CD14-positive monocyte (primary cell): ENCODE measurements at regions not wholly inside any gene's neighbourhood (a gene's known extent, or its start where the extent isn't known, plus 50 kb on each side); places are given as distances from the start of the nearest gene placed in this dataset.
"Not testable (repeated sequence)": the region's sequence is repeated elsewhere in the genome, so short reads cannot be mapped to it uniquely, and the experiment has no call there.

ENCODE experiments used
- DNase-seq, 3 donors: peaks; one replicate each; pipeline ENCODE4 v3.0.0-alpha.2; 2011 to 2022
- H2AFZ ChIP-seq: 2 replicates; pipeline ENCODE4 v1.6.0; 2012; ENCODE audit warnings: mild to moderate bottlenecking, low read depth, low read length, inconsistent platforms; ENCODE audit not compliant: insufficient read depth, poor library complexity, severe bottlenecking
- H3K27ac ChIP-seq, 2 donors: 1 replicate in 1 of 2; 2 replicates in 1 of 2; pipeline ENCODE4 v1.5.1; 2012 to 2013; ENCODE audit warnings: low read length in 2 of 2, control low read depth in 1 of 2, inconsistent platforms in 1 of 2, low read depth in 1 of 2, mild to moderate bottlenecking in 1 of 2
- H3K27me3 ChIP-seq, 2 donors: one replicate each; pipeline versions ENCODE4 v1.6.0 to v1.6.1; 2011 to 2013; ENCODE audit warnings: low read length in 2 of 2; ENCODE audit not compliant: control insufficient read depth in 2 of 2, insufficient read depth in 2 of 2
- H3K36me3 ChIP-seq, 2 donors: replicated peaks in 1 of 2; 1 replicate in 1 of 2; 2 replicates in 1 of 2; pipeline versions ENCODE4 v1.5.1 to v1.6.1; 2012 to 2013; ENCODE audit warnings: low read length in 2 of 2, control low read depth in 1 of 2, inconsistent platforms in 1 of 2, mild to moderate bottlenecking in 1 of 2; ENCODE audit not compliant: insufficient read depth in 2 of 2, control insufficient read depth in 1 of 2
- H3K4me1 ChIP-seq, 2 donors: 1 replicate in 1 of 2; 2 replicates in 1 of 2; pipeline versions ENCODE4 v1.5.1 to v1.6.1; 2012 to 2013; ENCODE audit warnings: low read length in 2 of 2, control low read depth in 1 of 2, inconsistent platforms in 1 of 2, mild to moderate bottlenecking in 1 of 2, moderate library complexity in 1 of 2; ENCODE audit not compliant: insufficient read depth in 2 of 2, control insufficient read depth in 1 of 2
- H3K4me2 ChIP-seq: replicated peaks from 2 replicates; pipeline ENCODE3; 2012; ENCODE audit warnings: low read length, moderate library complexity, mild to moderate bottlenecking; ENCODE audit not compliant: poor library complexity, severe bottlenecking; ENCODE audit errors: extremely low read depth
- H3K4me3 ChIP-seq, 3 experiments: fragments of 200-600 bp in 1 of 3; sonication (generic) in 1 of 3; replicated peaks in 1 of 3; 1 replicate in 2 of 3; 2 replicates in 1 of 3; pipeline ENCODE4 v1.5.1; 2011 to 2013; ENCODE audit warnings: low read length in 3 of 3, mild to moderate bottlenecking in 3 of 3, control low read depth in 2 of 3, low read depth in 2 of 3, inconsistent platforms in 1 of 3, moderate library complexity in 1 of 3
- H3K79me2 ChIP-seq: 2 replicates; pipeline ENCODE4 v1.6.0; 2012; ENCODE audit warnings: mild to moderate bottlenecking, control low read depth, inconsistent platforms, low read length, moderate library complexity; ENCODE audit not compliant: insufficient read depth
- H3K9ac ChIP-seq: 2 replicates; pipeline ENCODE4 v1.6.0; 2017; ENCODE audit warnings: low read length, mild to moderate bottlenecking; ENCODE audit not compliant: insufficient read depth, poor library complexity, severe bottlenecking
- H3K9me3 ChIP-seq, 2 donors: replicated peaks in 1 of 2; 1 replicate in 1 of 2; 2 replicates in 1 of 2; pipeline versions ENCODE4 v1.5.1 to v1.6.1; 2012 to 2013; ENCODE audit warnings: low read length in 2 of 2, control low read depth in 1 of 2; ENCODE audit not compliant: control insufficient read depth in 1 of 2, insufficient read depth in 1 of 2
- H4K20me1 ChIP-seq: 2 replicates; pipeline ENCODE4 v1.6.0; 2012; ENCODE audit warnings: mild to moderate bottlenecking, low read length, control low read depth, moderate library complexity; ENCODE audit not compliant: insufficient read depth
- H3K27ac Mint-ChIP-seq, 7 donors: one replicate each; pipeline ENCODE4 v1.8.0; 2020; ENCODE audit warnings: mild to moderate bottlenecking in 7 of 7, mixed read lengths in 7 of 7, moderate library complexity in 6 of 7, inconsistent platforms in 2 of 7
- H3K27me3 Mint-ChIP-seq, 3 donors: one replicate each; pipeline ENCODE4 v1.8.0; 2021 to 2022; ENCODE audit warnings: low read depth in 3 of 3, mild to moderate bottlenecking in 3 of 3, mixed read lengths in 3 of 3, moderate library complexity in 3 of 3, inconsistent platforms in 1 of 3
- H3K36me3 Mint-ChIP-seq, 2 donors: one replicate each; pipeline ENCODE4 v1.8.0; 2020; ENCODE audit warnings: mixed read lengths in 2 of 2, inconsistent platforms in 1 of 2, mild to moderate bottlenecking in 1 of 2
- H3K4me1 Mint-ChIP-seq: one replicate; pipeline ENCODE4 v1.8.0; 2020; ENCODE audit warnings: mild to moderate bottlenecking, mixed read lengths
- H3K4me3 Mint-ChIP-seq, 2 donors: one replicate each; pipeline ENCODE4 v1.8.0; 2020; ENCODE audit warnings: mild to moderate bottlenecking in 2 of 2, mixed read lengths in 2 of 2, moderate library complexity in 1 of 2
- H3K9me3 Mint-ChIP-seq, 7 donors: one replicate each; pipeline ENCODE4 v1.8.0; 2020 to 2022; ENCODE audit warnings: mixed read lengths in 7 of 7, mild to moderate bottlenecking in 6 of 7, moderate library complexity in 6 of 7, inconsistent platforms in 2 of 7
- CTCF ChIP-seq: fragments of 200-600 bp; IDR thresholded peaks from one replicate; pipeline ENCODE4 v1.8.0; 2022; ENCODE audit warnings: antibody characterized with exemption, mild to moderate bottlenecking
- WGBS: methylation state at CpG from one replicate; pipeline ENCODE4 v1.1.5; 2013; ENCODE audit warnings: missing lambda C conversion rate; ENCODE audit not compliant: insufficient coverage; 5-methylcytosine and 5-hydroxymethylcytosine counted together
- intact Hi-C, 2 donors: fragments of 100-400 bp; cut with micrococcal nuclease; formaldehyde crosslinking; loops; one replicate each; pipeline versions ENCODE4 v1.15.0 to v1.15.1; 2023

GRCh38 chr11:26867286-26867685 is 126.6 kb upstream of the FIBIN start:
- intact Hi-C loops = no loop called here
- no peak overlapping the region for H3K4me3 ChIP-seq
- H3K9ac ChIP-seq = no peak overlapping the region
- no peak for DNase-seq
- no peaks in the 10 kb centered on the region for H3K36me3 ChIP-seq
- no peaks in the 10 kb centered on the region for H3K79me2 ChIP-seq
- no peaks in the 10 kb centered on the region for H4K20me1 ChIP-seq
- no peak for TF ChIP-seq CTCF
- Mint-ChIP-seq H3K4me3 (no peak overlapping the region), H3K9me3 (peaks cover 3 to 16% (median 7%) of the 10 kb centered on the region in 7 donors), H3K4me1 (no peaks in the 10 kb centered on the region), H3K27ac (no peak overlapping the region), H3K27me3 (no peaks in the 10 kb centered on the region), H3K36me3 (no peaks in the 10 kb centered on the region)
- no peaks in the 10 kb centered on the region for H3K27me3 ChIP-seq
- no peak overlapping the region for H3K4me2 ChIP-seq
- no peak overlapping the region for H2AFZ ChIP-seq
- H3K27ac ChIP-seq = no peak overlapping the region
- peaks cover 7 to 9% of the 10 kb centered on the region in 2 donors for H3K9me3 ChIP-seq
- no peaks in the 10 kb centered on the region for H3K4me1 ChIP-seq

DNA sequence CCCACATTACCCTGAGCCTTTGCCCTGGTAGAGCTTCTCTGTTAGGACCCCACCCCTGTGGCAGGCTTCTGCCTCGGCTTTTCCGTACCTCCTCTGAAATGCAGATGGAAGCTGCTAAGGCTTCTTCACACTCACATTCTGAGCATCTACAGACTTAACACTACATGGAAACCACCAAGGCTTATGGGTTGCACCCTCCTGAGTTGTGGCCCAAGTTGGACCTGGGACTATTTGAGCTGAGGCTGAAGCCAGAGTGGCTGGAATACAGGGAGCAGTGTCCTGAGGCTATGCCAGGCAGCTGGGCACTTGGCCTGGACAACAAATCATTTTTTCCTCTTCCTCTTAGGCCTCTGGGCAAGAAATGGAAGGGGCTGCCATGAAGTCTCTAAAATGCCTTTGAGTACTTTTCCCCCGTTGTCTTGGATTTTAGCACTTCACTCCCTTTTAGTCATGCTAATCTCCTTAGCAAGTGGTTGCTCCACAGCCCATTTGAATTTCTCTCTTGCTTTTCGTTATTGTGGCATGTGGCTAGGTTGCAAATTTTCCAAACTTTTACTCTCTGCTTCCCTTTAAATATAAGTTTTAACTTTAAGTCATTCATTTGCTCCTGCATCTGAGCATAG is 114.8 kb upstream of the FIBIN start:
- Histone ChIP-seq H3K4me3 (no peak overlapping the region), H3K4me2 (no peak overlapping the region), H3K27ac (no peak overlapping the region), H3K9ac (no peak overlapping the region), H2AFZ (no peak overlapping the region), H3K9me3 (peaks cover 19 to 27% of the 10 kb centered on the region in 2 donors), H3K79me2 (no peaks in the 10 kb centered on the region), H3K36me3 (no peaks in the 10 kb centered on the region), H3K4me1 (no peaks in the 10 kb centered on the region), H3K27me3 (no peaks in the 10 kb centered on the region), H4K20me1 (no peaks in the 10 kb centered on the region)
- 92% methylated on average over 2 of the region's 4 CpGs for WGBS
- H3K4me1 Mint-ChIP-seq = no peaks in the 10 kb centered on the region
- no peak overlapping the region for H3K4me3 Mint-ChIP-seq
- DNase-seq = no peak
- intact Hi-C loops = no loop called here
- H3K36me3 Mint-ChIP-seq = no peaks in the 10 kb centered on the region
- H3K27me3 Mint-ChIP-seq = peaks cover 0 to 2% (median 0%) of the 10 kb centered on the region in 3 donors
- no peak for TF ChIP-seq CTCF
- H3K27ac Mint-ChIP-seq = no peak overlapping the region
- H3K9me3 Mint-ChIP-seq = peaks cover 8 to 42% (median 18%) of the 10 kb centered on the region in 7 donors

DNA sequence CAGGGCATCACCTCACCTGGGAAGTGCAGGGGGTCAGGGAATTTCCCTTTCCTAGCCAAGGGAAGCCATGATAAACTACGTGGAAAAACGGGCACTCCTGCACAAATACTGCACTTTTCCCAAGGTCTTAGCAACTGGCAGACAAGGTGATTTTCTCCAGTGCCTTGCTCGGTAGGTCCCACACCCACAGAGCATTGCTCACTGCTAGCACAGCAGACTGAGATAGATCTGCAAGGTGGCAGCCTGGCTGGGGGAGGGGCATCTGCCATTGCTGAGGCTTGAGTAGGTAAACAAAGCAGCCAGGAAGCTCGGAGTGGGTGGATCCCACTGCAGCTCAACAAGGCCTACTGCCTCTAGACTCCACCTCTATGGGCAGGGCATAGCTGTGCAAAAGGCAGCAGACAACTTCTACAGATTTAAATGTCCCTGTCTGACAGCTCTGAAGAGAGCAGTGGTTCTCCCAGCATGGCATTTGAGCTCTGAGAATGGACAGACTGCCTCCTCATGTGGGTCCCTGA is 111.5 kb upstream of the FIBIN start:
- H4K20me1 ChIP-seq, H3K27ac Mint-ChIP-seq, intact Hi-C loops, H3K4me3 ChIP-seq, H3K79me2 ChIP-seq, H3K9ac ChIP-seq, H3K4me1 Mint-ChIP-seq, H3K36me3 ChIP-seq, H3K27me3 Mint-ChIP-seq, H3K36me3 Mint-ChIP-seq, H3K27me3 ChIP-seq, H3K27ac ChIP-seq, H3K4me3 Mint-ChIP-seq, H3K4me2 ChIP-seq, DNase-seq, H2AFZ ChIP-seq, H3K4me1 ChIP-seq: not testable (repeated sequence)
- WGBS = 80% methylated on average over 3 of the region's 4 CpGs
- H3K9me3 Mint-ChIP-seq = peaks cover 9 to 36% (median 14%) of the 10 kb centered on the region in 7 donors
- peaks cover 19 to 27% of the 10 kb centered on the region in 2 donors for H3K9me3 ChIP-seq
